IMR-90 (cell line): ENCODE measurements at regions not wholly inside any gene's neighbourhood (a gene's known extent, or its start where the extent isn't known, plus 50 kb on each side); places are given as distances from the start of the nearest gene placed in this dataset.

ENCODE experiments used
- ATAC-seq: fragments of 200-7000 bp; cut with Tn5 transposase; 2 replicates; pipeline ENCODE4 v1.9.1; 2020; ENCODE audit warnings: low read depth, mild to moderate bottlenecking, moderate library complexity
- BruUV-seq: library from RNA; stranded (reverse); fragments of 400-500 nt; replicated peaks from 2 replicates; lab custom pipeline; 2021; lab: Mats Ljungman, UMichigan
- CTCF ChIA-PET: fragments of 300-600 bp; formaldehyde crosslinking; extraction: SDS; loops from one replicate; lab custom pipeline; 2021; ENCODE audit warnings: antibody characterized with exemption; lab: Yijun Ruan, JAX
- POLR2A ChIA-PET: fragments of 300-600 bp; sonication (Branson Sonifier 250); formaldehyde crosslinking; loops from one replicate; lab custom pipeline; 2022; ENCODE audit warnings: antibody characterized with exemption; ENCODE audit not compliant: unreplicated experiment; lab: Charles Lee
- DNase-seq: peaks from one replicate; pipeline ENCODE4 v3.0.0; 2013
- H2AFZ ChIP-seq: replicated peaks from 2 replicates; pipeline ENCODE3; 2013; ENCODE audit warnings: low read length, mild to moderate bottlenecking; ENCODE audit not compliant: poor library complexity
- H2AK5ac ChIP-seq: 2 replicates; pipeline ENCODE4 v1.6.1; 2013; ENCODE audit warnings: low read depth, low read length, inconsistent platforms
- H2AK9ac ChIP-seq: replicated peaks from 2 replicates; pipeline ENCODE3; 2013; ENCODE audit warnings: mild to moderate bottlenecking, low read depth, low read length, moderate library complexity; ENCODE audit not compliant: poor library complexity
- H2BK120ac ChIP-seq: 2 replicates; pipeline ENCODE4 v1.6.1; 2013; ENCODE audit warnings: low read depth, low read length, inconsistent platforms
- H2BK15ac ChIP-seq: 3 replicates; pipeline ENCODE4 v1.6.1; 2013; ENCODE audit warnings: low read depth, low read length, inconsistent platforms
- H2BK20ac ChIP-seq: 2 replicates; pipeline ENCODE4 v1.6.1; 2013; ENCODE audit warnings: low read depth, mild to moderate bottlenecking, inconsistent platforms, low read length, moderate library complexity
- H2BK5ac ChIP-seq: 2 replicates; pipeline ENCODE4 v1.6.1; 2013; ENCODE audit warnings: mild to moderate bottlenecking, low read depth, low read length, inconsistent platforms; ENCODE audit not compliant: poor library complexity, severe bottlenecking
- H3K14ac ChIP-seq: replicated peaks from 2 replicates; pipeline ENCODE4 v1.6.1; 2013; ENCODE audit warnings: low read depth, low read length, inconsistent platforms
- H3K18ac ChIP-seq: 2 replicates; pipeline ENCODE4 v1.6.1; 2013; ENCODE audit warnings: low read depth, low read length, control low read depth
- H3K23ac ChIP-seq: 2 replicates; pipeline ENCODE4 v1.6.1; 2013; ENCODE audit warnings: low read depth, low read length, inconsistent platforms
- H3K27ac ChIP-seq: 2 replicates; pipeline ENCODE4 v1.5.1; 2013; ENCODE audit warnings: mild to moderate bottlenecking, control low read depth, low read length; ENCODE audit not compliant: insufficient read depth
- H3K27me3 ChIP-seq: 2 replicates; pipeline ENCODE4 v1.6.1; 2013; ENCODE audit warnings: low read length; ENCODE audit not compliant: control insufficient read depth, insufficient read depth
- H3K36me3 ChIP-seq: 2 replicates; pipeline ENCODE4 v1.6.1; 2013; ENCODE audit warnings: low read length, mixed read lengths; ENCODE audit not compliant: control insufficient read depth, insufficient read depth
- H3K4ac ChIP-seq: 2 replicates; pipeline ENCODE4 v1.6.1; 2013; ENCODE audit warnings: low read depth, low read length, inconsistent platforms
- H3K4me1 ChIP-seq: 2 replicates; pipeline ENCODE4 v1.6.1; 2013; ENCODE audit warnings: low read length, mixed read lengths; ENCODE audit not compliant: control insufficient read depth, insufficient read depth
- H3K4me2 ChIP-seq: 2 replicates; pipeline ENCODE4 v1.6.1; 2013; ENCODE audit warnings: low read depth, mild to moderate bottlenecking, control low read depth, low read length, moderate library complexity
- H3K4me3 ChIP-seq: 2 replicates; pipeline ENCODE4 v1.5.1; 2013; ENCODE audit warnings: low read depth, mild to moderate bottlenecking, control low read depth, low read length, moderate library complexity; ENCODE audit not compliant: insufficient read depth
- H3K56ac ChIP-seq: 2 replicates; pipeline ENCODE4 v1.6.1; 2013; ENCODE audit warnings: low read length, inconsistent platforms; ENCODE audit not compliant: insufficient read depth; ENCODE audit errors: extremely low read depth
- H3K79me1 ChIP-seq, 2 experiments: 2 replicates each; pipeline ENCODE4 v1.6.1; 2013; ENCODE audit warnings: low read length in 2 of 2, inconsistent platforms in 1 of 2, low read depth in 1 of 2
- H3K9ac ChIP-seq: 2 replicates; pipeline ENCODE4 v1.6.1; 2013; ENCODE audit warnings: low read depth, low read length, control low read depth
- H3K9me1 ChIP-seq: 2 replicates; pipeline ENCODE4 v1.6.1; 2013; ENCODE audit warnings: low read length, inconsistent platforms; ENCODE audit not compliant: insufficient read depth
- H3K9me3 ChIP-seq: 2 replicates; pipeline ENCODE4 v1.6.1; 2013; ENCODE audit warnings: low read length; ENCODE audit not compliant: control insufficient read depth, insufficient read depth
- H4K20me1 ChIP-seq: 2 replicates; pipeline ENCODE4 v1.6.1; 2013; ENCODE audit warnings: low read length, inconsistent platforms; ENCODE audit not compliant: insufficient read depth
- H4K5ac ChIP-seq: 2 replicates; pipeline ENCODE4 v1.6.1; 2013; ENCODE audit warnings: mild to moderate bottlenecking, low read depth, low read length, control low read depth
- H4K8ac ChIP-seq, 2 experiments: 2 replicates each; pipeline ENCODE4 v1.6.1; 2013; ENCODE audit warnings: low read depth in 2 of 2, low read length in 2 of 2, control low read depth in 1 of 2, inconsistent platforms in 1 of 2
- H4K91ac ChIP-seq: 2 replicates; pipeline ENCODE4 v1.6.1; 2013; ENCODE audit warnings: low read depth, low read length, inconsistent platforms; ENCODE audit not compliant: insufficient read depth
- BHLHE40 ChIP-seq: fragments of 150-350 bp; IDR thresholded peaks from 2 replicates; pipeline ENCODE4 v1.6.1; 2016; ENCODE audit warnings: mild to moderate bottlenecking, low read depth, low read length
- CEBPB ChIP-seq: IDR thresholded peaks from 2 replicates; pipeline ENCODE4 v1.6.1; 2012; ENCODE audit warnings: low read depth, low read length, improper control_type of control experiment
- CHD1 ChIP-seq: IDR thresholded peaks from 2 replicates; pipeline ENCODE4 v1.6.1; 2012; ENCODE audit warnings: low read depth, low read length, improper control_type of control experiment
- FOS ChIP-seq: fragments of 150-350 bp; IDR thresholded peaks from 2 replicates; pipeline ENCODE4 v1.6.1; 2016; ENCODE audit warnings: low read depth, low read length
- MAFK ChIP-seq: IDR thresholded peaks from 2 replicates; pipeline ENCODE4 v1.6.1; 2012; ENCODE audit warnings: low read depth, low read length, improper control_type of control experiment
- MAZ ChIP-seq: IDR thresholded peaks from 2 replicates; pipeline ENCODE4 v1.6.1; 2012; ENCODE audit warnings: low read depth, mild to moderate bottlenecking, low read length, improper control_type of control experiment, moderate library complexity, borderline replicate concordance
- MXI1 ChIP-seq: IDR thresholded peaks from 2 replicates; pipeline ENCODE4 v1.6.1; 2012; ENCODE audit warnings: low read depth, mild to moderate bottlenecking, low read length, moderate library complexity, borderline replicate concordance
- NFE2L2 ChIP-seq: fragments of 150-350 bp; IDR thresholded peaks from 2 replicates; pipeline ENCODE4 v1.6.1; 2016; ENCODE audit warnings: low read depth, mild to moderate bottlenecking, low read length
- POLR2A ChIP-seq: IDR thresholded peaks from 2 replicates; pipeline ENCODE4 v1.6.1; 2012; ENCODE audit warnings: mild to moderate bottlenecking, low read depth, low read length
- RAD21 ChIP-seq: IDR thresholded peaks from 2 replicates; pipeline ENCODE4 v1.6.1; 2012; ENCODE audit warnings: low read length, improper control_type of control experiment
- RCOR1 ChIP-seq: IDR thresholded peaks from 2 replicates; pipeline ENCODE4 v1.6.1; 2012; ENCODE audit warnings: mild to moderate bottlenecking, low read length, improper control_type of control experiment; ENCODE audit not compliant: insufficient replicate concordance
- RFX5 ChIP-seq: IDR thresholded peaks from 2 replicates; pipeline ENCODE4 v1.8.0; 2012; ENCODE audit warnings: low read depth, mild to moderate bottlenecking, low read length, moderate library complexity
- SMC3 ChIP-seq: fragments of 150-350 bp; IDR thresholded peaks from 2 replicates; pipeline ENCODE4 v1.6.1; 2016; ENCODE audit warnings: low read depth, mild to moderate bottlenecking, antibody characterized with exemption, low read length, moderate library complexity
- WGBS, 2 experiments: methylation state at CpG; one replicate each; pipeline versions ENCODE4 v1.1.5 to v1.1.7; 2013; ENCODE audit warnings: missing lambda C conversion rate in 2 of 2; ENCODE audit not compliant: insufficient read length in 1 of 2; ENCODE audit errors: extremely low coverage in 2 of 2; 5-methylcytosine and 5-hydroxymethylcytosine counted together
- dilution Hi-C: fragments of 300-500 bp; cut with HindIII; formaldehyde crosslinking; loops from one replicate; pipeline ENCODE4 v1.14.3; 2018; ENCODE audit warnings: low sequenced_read_pairs; ENCODE audit not compliant: unreplicated experiment
- in situ Hi-C: fragments of 300-500 bp; cut with MboI; formaldehyde crosslinking; loops from 3 replicates; pipeline ENCODE4 v1.14.3; 2019; ENCODE audit warnings: low sequenced_read_pairs, inconsistent platforms, mixed read lengths
- intact Hi-C: fragments of 100-400 bp; cut with micrococcal nuclease; formaldehyde crosslinking; loops from 2 replicates; pipeline ENCODE4 v1.10.0; 2022
- TF ChIP-seq, protein P1 (sequence below): fragments of 150-350 bp; IDR thresholded peaks from 2 replicates; pipeline ENCODE4 v1.6.1; 2017; ENCODE audit warnings: mild to moderate bottlenecking, antibody characterized with exemption, low read length, low read depth
- TF ChIP-seq, protein P2 (sequence below): fragments of 150-350 bp; IDR thresholded peaks from 2 replicates; pipeline ENCODE4 v1.6.1; 2016; ENCODE audit warnings: low read depth, mild to moderate bottlenecking, low read length, moderate library complexity, borderline replicate concordance
- TF ChIP-seq, protein P3 (sequence below): conservative IDR thresholded peaks from 2 replicates; pipeline ENCODE4 v1.5.1; 2012; ENCODE audit warnings: mild to moderate bottlenecking, low read depth, low read length, improper control_type of control experiment

DNA sequence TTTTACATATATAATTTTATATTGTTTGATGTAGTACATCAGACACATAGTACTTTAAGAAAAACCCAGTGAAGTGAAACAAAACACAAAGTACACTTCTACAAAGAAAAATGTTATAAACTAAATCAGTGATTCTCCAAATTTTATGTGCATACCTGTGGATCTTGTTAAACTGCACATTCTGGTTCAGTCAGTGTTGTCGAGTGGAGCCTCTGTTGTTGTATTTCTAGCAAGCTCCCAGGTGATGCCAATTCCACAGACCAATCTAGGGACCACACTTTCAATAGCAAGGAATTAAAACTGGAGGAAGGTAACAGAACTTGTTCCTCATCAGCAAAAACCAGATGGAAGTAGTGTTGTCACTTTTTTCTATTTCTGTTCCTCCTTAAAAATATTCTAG, 183.8 kb upstream of the CD180 start:
- Histone ChIP-seq H3K9me1 (no peaks in the 10 kb centered on the region), H3K18ac (no peak overlapping the region), H3K27me3 (no peaks in the 10 kb centered on the region; the same call in none of the 2 replicates), H3K27ac (no peak overlapping the region), H3K36me3 (no peaks in the 10 kb centered on the region), H2BK5ac (no peak overlapping the region), H3K9me3 (no peaks in the 10 kb centered on the region), H2AK9ac (no peak overlapping the region), H3K4me2 (no peak overlapping the region), H3K4me1 (no peaks in the 10 kb centered on the region), H4K20me1 (no peaks in the 10 kb centered on the region), H4K5ac (no peak overlapping the region), H2AK5ac (no peak overlapping the region), H3K56ac (no peak overlapping the region), H3K14ac (no peak overlapping the region), H3K23ac (no peak overlapping the region), H3K4me3 (no peak overlapping the region), H3K79me1 (no peaks in the 10 kb centered on the region), H4K91ac (no peak overlapping the region), H3K4ac (no peak overlapping the region), H3K9ac (no peak overlapping the region), H2BK15ac (no peak overlapping the region), H2AFZ (no peak overlapping the region), H2BK120ac (no peak overlapping the region), H2BK20ac (no peak overlapping the region), H4K8ac (no peak overlapping the region)
- BruUV-seq = no TSS peak
- in situ Hi-C loops = no loop called here
- no peak for TF ChIP-seq MAFK
- no peak for TF ChIP-seq NFE2L2
- no peak for TF ChIP-seq CEBPB
- TF ChIP-seq, protein P1, sequence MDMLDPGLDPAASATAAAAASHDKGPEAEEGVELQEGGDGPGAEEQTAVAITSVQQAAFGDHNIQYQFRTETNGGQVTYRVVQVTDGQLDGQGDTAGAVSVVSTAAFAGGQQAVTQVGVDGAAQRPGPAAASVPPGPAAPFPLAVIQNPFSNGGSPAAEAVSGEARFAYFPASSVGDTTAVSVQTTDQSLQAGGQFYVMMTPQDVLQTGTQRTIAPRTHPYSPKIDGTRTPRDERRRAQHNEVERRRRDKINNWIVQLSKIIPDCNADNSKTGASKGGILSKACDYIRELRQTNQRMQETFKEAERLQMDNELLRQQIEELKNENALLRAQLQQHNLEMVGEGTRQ = no peak
- no peak for TF ChIP-seq RAD21
- TF ChIP-seq MXI1 = no peak
- TF ChIP-seq FOS = no peak
- no peak for TF ChIP-seq BHLHE40
- TF ChIP-seq MAZ = no peak
- TF ChIP-seq RCOR1 = no peak
- no peak for TF ChIP-seq CHD1
- no peak for TF ChIP-seq RFX5
- TF ChIP-seq, protein P2, sequence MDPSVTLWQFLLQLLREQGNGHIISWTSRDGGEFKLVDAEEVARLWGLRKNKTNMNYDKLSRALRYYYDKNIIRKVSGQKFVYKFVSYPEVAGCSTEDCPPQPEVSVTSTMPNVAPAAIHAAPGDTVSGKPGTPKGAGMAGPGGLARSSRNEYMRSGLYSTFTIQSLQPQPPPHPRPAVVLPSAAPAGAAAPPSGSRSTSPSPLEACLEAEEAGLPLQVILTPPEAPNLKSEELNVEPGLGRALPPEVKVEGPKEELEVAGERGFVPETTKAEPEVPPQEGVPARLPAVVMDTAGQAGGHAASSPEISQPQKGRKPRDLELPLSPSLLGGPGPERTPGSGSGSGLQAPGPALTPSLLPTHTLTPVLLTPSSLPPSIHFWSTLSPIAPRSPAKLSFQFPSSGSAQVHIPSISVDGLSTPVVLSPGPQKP = no peak
- no peak for TF ChIP-seq SMC3
- TF ChIP-seq, protein P3, sequence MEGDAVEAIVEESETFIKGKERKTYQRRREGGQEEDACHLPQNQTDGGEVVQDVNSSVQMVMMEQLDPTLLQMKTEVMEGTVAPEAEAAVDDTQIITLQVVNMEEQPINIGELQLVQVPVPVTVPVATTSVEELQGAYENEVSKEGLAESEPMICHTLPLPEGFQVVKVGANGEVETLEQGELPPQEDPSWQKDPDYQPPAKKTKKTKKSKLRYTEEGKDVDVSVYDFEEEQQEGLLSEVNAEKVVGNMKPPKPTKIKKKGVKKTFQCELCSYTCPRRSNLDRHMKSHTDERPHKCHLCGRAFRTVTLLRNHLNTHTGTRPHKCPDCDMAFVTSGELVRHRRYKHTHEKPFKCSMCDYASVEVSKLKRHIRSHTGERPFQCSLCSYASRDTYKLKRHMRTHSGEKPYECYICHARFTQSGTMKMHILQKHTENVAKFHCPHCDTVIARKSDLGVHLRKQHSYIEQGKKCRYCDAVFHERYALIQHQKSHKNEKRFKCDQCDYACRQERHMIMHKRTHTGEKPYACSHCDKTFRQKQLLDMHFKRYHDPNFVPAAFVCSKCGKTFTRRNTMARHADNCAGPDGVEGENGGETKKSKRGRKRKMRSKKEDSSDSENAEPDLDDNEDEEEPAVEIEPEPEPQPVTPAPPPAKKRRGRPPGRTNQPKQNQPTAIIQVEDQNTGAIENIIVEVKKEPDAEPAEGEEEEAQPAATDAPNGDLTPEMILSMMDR = no peak
- no peak for TF ChIP-seq POLR2A
- DNase-seq = no peak
- dilution Hi-C loops = no loop called here
- ATAC-seq = no peak
- CTCF ChIA-PET = no interaction called here
- intact Hi-C loops = no loop called here
- no CpG with 5 or more reads among the region's 1 CpG for WGBS, 2 experiments
- POLR2A ChIA-PET = no interaction called here
